Smooth muscle cell (in vitro differentiated cells): ENCODE measurements at regions not wholly inside any gene's neighbourhood (a gene's known extent, or its start where the extent isn't known, plus 50 kb on each side); places are given as distances from the start of the nearest gene placed in this dataset.

Experiments used
- DNase-seq: peaks from one replicate; lab custom pipeline; 2025; ENCODE audit not compliant: unreplicated experiment; lab: John Stamatoyannopoulos, UW
- H2AFZ ChIP-seq: fragments of 200-600 bp; sonication (generic); 2 replicates; pipeline ENCODE4 v1.6.0; 2016; ENCODE audit warnings: antibody characterized with exemption, low read depth, mild to moderate bottlenecking
- H3F3A ChIP-seq: fragments of 200-600 bp; sonication (generic); 2 replicates; pipeline ENCODE4 v1.6.0; 2017; ENCODE audit warnings: antibody characterized with exemption, low read depth
- H3K27ac ChIP-seq: fragments of 200-600 bp; sonication (generic); 2 replicates; pipeline ENCODE4 v1.5.1; 2016; ENCODE audit warnings: low read depth, mild to moderate bottlenecking
- H3K27me3 ChIP-seq: fragments of 200-600 bp; sonication (generic); 2 replicates; pipeline ENCODE4 v1.6.1; 2016; ENCODE audit warnings: low read depth, mild to moderate bottlenecking
- H3K36me3 ChIP-seq: fragments of 200-600 bp; sonication (generic); 2 replicates; pipeline ENCODE4 v1.5.1; 2016; ENCODE audit warnings: low read depth
- H3K4me1 ChIP-seq: fragments of 200-600 bp; sonication (generic); 2 replicates; pipeline ENCODE4 v1.5.1; 2016; ENCODE audit warnings: low read depth
- H3K4me2 ChIP-seq: fragments of 200-600 bp; sonication (generic); 2 replicates; pipeline ENCODE4 v1.6.0; 2016; ENCODE audit warnings: mild to moderate bottlenecking
- H3K4me3 ChIP-seq: fragments of 200-600 bp; sonication (generic); 2 replicates; pipeline ENCODE4 v1.5.1; 2016; ENCODE audit warnings: mild to moderate bottlenecking
- H3K79me2 ChIP-seq: fragments of 200-600 bp; sonication (generic); 2 replicates; pipeline ENCODE4 v1.6.0; 2016; ENCODE audit warnings: low read depth, mild to moderate bottlenecking
- H3K9ac ChIP-seq: fragments of 200-600 bp; sonication (generic); 2 replicates; pipeline ENCODE4 v1.6.0; 2016; ENCODE audit warnings: low read depth
- H3K9me3 ChIP-seq: fragments of 200-600 bp; sonication (generic); replicated peaks from 2 replicates; pipeline ENCODE4 v1.5.1; 2016; ENCODE audit warnings: low read depth
- H4K20me1 ChIP-seq: fragments of 200-600 bp; sonication (generic); 2 replicates; pipeline ENCODE4 v1.6.0; 2016; ENCODE audit warnings: low read depth
- WGBS: methylation state at CpG from one replicate; pipeline ENCODE4 v1.1.7; 2016; ENCODE audit warnings: low lambda C conversion rate; 5-methylcytosine and 5-hydroxymethylcytosine counted together
- TF ChIP-seq, protein P1 (sequence below): fragments of 200-600 bp; sonication (generic); IDR thresholded peaks from 2 replicates; pipeline ENCODE4 v1.5.1; 2017; ENCODE audit warnings: borderline replicate concordance, mild to moderate bottlenecking, antibody characterized with exemption; ENCODE audit not compliant: insufficient read depth, poor library complexity, severe bottlenecking

- TF ChIP-seq, protein P1, sequence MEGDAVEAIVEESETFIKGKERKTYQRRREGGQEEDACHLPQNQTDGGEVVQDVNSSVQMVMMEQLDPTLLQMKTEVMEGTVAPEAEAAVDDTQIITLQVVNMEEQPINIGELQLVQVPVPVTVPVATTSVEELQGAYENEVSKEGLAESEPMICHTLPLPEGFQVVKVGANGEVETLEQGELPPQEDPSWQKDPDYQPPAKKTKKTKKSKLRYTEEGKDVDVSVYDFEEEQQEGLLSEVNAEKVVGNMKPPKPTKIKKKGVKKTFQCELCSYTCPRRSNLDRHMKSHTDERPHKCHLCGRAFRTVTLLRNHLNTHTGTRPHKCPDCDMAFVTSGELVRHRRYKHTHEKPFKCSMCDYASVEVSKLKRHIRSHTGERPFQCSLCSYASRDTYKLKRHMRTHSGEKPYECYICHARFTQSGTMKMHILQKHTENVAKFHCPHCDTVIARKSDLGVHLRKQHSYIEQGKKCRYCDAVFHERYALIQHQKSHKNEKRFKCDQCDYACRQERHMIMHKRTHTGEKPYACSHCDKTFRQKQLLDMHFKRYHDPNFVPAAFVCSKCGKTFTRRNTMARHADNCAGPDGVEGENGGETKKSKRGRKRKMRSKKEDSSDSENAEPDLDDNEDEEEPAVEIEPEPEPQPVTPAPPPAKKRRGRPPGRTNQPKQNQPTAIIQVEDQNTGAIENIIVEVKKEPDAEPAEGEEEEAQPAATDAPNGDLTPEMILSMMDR, result no peak
- Histone ChIP-seq H3K9me3 (no peaks in the 10 kb centered on the region), H3K36me3 (no peaks in the 10 kb centered on the region), H4K20me1 (no peaks in the 10 kb centered on the region), H3K27me3 (no peaks in the 10 kb centered on the region), H3F3A (no peaks in the 10 kb centered on the region), H3K27ac (no peak overlapping the region), H3K4me1 (peaks cover 10% of the 10 kb centered on the region), H2AFZ (no peak overlapping the region), H3K9ac (no peak overlapping the region), H3K4me3 (no peak overlapping the region), H3K79me2 (no peaks in the 10 kb centered on the region), H3K4me2 (no peak overlapping the region)
- DNase-seq, result no peak
- WGBS, result 81% methylated on average over 5 of the region's 5 CpGs
Observed at GRCh38 chr12:97359021-97359690, 103.4 kb upstream of the RMST start.

GRCh38 chr12:97363693-97364092, 98.9 kb upstream of the RMST start:
- Histone ChIP-seq H3K79me2 (no peaks in the 10 kb centered on the region), H2AFZ (no peak overlapping the region), H3K4me1 (no peaks in the 10 kb centered on the region), H3K4me2 (no peak overlapping the region), H3K27me3 (no peaks in the 10 kb centered on the region), H4K20me1 (no peaks in the 10 kb centered on the region), H3K36me3 (no peaks in the 10 kb centered on the region), H3K4me3 (no peak overlapping the region), H3K27ac (no peak overlapping the region), H3K9me3 (no peaks in the 10 kb centered on the region), H3F3A (no peaks in the 10 kb centered on the region), H3K9ac (no peak overlapping the region)
- TF ChIP-seq, protein P1, result no peak
- 90% methylated on average over 1 of the region's 1 CpG for WGBS
- DNase-seq, result no peak

DNA sequence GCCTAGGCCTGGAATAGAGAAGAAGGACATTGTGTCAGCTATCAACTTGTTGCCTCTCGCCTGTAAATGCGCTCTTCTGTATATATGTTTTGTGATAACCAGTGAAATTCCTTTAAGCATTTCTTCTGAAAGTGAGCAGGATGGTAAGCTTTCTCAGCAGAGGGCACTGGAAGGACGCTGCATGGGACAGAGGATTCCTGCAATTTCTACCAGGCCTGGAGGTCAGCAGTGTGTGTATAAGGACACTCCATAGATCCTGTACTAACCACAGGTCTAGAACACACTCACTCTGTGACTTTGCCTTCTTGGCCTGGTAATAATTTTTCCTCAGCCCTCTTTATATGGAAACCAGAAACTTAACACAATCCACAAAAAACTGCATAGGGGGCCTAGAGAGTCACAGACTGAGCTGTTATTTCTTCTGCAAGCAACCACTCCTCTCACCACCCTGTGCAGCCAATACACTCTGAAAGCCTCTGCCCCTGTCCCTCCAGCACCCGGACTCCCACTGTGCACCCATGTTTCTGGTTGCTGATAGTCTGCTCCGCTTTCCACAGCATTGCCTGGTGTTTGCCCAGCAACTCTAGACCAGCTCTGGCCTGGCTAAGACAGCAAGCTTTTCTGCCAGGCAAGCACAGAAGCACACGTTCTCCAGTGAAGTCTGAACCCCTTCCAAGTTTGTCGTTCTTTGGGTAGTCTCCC, 94.0 kb upstream of the RMST start:
- no peaks in the 10 kb centered on the region for H3K9me3 ChIP-seq
- no peak overlapping the region for H3K4me3 ChIP-seq
- no peaks in the 10 kb centered on the region for H4K20me1 ChIP-seq
- no peaks in the 10 kb centered on the region for H3K79me2 ChIP-seq
- H3K27me3 ChIP-seq, result no peaks in the 10 kb centered on the region
- H3K4me2 ChIP-seq, result no peak overlapping the region
- H3K9ac ChIP-seq, result no peak overlapping the region
- no peaks in the 10 kb centered on the region for H3K36me3 ChIP-seq
- WGBS, result 82% methylated on average over 7 of the region's 7 CpGs
- no peak overlapping the region for H2AFZ ChIP-seq
- no peaks in the 10 kb centered on the region for H3F3A ChIP-seq
- DNase-seq, result no peak
- H3K4me1 ChIP-seq, result no peaks in the 10 kb centered on the region
- TF ChIP-seq, protein P1, result no peak
- no peak overlapping the region for H3K27ac ChIP-seq
